GM23338 (cell line): ENCODE measurements at regions not wholly inside any gene's neighbourhood (a gene's known extent, or its start where the extent isn't known, plus 50 kb on each side); places are given as distances from the start of the nearest gene placed in this dataset.

Source experiments
- ATAC-seq: fragments of 200-7000 bp; cut with Tn5 transposase; 3 replicates; pipeline ENCODE4 v1.9.1; 2020
- DNase-seq: peaks from one replicate; pipeline ENCODE4 v3.0.0-alpha.2; 2015; ENCODE audit warnings: low spot score
- H2AFZ ChIP-seq: fragments of 200-600 bp; sonication (generic); 2 replicates; pipeline ENCODE4 v1.8.0; 2016; ENCODE audit warnings: antibody characterized with exemption, mild to moderate bottlenecking, moderate library complexity
- H3F3A ChIP-seq: fragments of 200-600 bp; sonication (generic); replicated peaks from 2 replicates; pipeline ENCODE4 v1.8.0; 2017; ENCODE audit warnings: antibody characterized with exemption, mixed run types, low read depth
- H3K27ac ChIP-seq: fragments of 200-600 bp; sonication (generic); 2 replicates; pipeline ENCODE4 v1.6.1; 2016; ENCODE audit warnings: low read depth
- H3K27me3 ChIP-seq: fragments of 200-600 bp; sonication (generic); 2 replicates; pipeline ENCODE4 v1.8.0; 2016; ENCODE audit warnings: mild to moderate bottlenecking, mixed run types, moderate library complexity; ENCODE audit not compliant: insufficient read depth
- H3K36me3 ChIP-seq: fragments of 200-600 bp; sonication (generic); 2 replicates; pipeline ENCODE4 v1.8.0; 2016; ENCODE audit warnings: mild to moderate bottlenecking; ENCODE audit not compliant: insufficient read depth
- H3K4me1 ChIP-seq: fragments of 200-600 bp; sonication (generic); 2 replicates; pipeline ENCODE4 v1.8.0; 2016; ENCODE audit warnings: mild to moderate bottlenecking, moderate library complexity; ENCODE audit not compliant: insufficient read depth
- H3K4me2 ChIP-seq: fragments of 200-600 bp; sonication (generic); 2 replicates; pipeline ENCODE4 v1.7.1; 2017; ENCODE audit warnings: mixed run types
- H3K4me3 ChIP-seq: fragments of 200-600 bp; sonication (generic); 2 replicates; pipeline ENCODE4 v1.6.1; 2016; ENCODE audit warnings: mixed run types
- H3K79me2 ChIP-seq: fragments of 200-600 bp; sonication (generic); replicated peaks from 2 replicates; pipeline ENCODE4 v1.8.0; 2017; ENCODE audit warnings: mild to moderate bottlenecking; ENCODE audit not compliant: insufficient read depth
- H3K9me2 ChIP-seq: fragments of 200-600 bp; sonication (generic); 2 replicates; pipeline ENCODE4 v1.8.0; 2017; ENCODE audit not compliant: insufficient read depth
- H4K20me1 ChIP-seq: fragments of 200-600 bp; sonication (generic); replicated peaks from 2 replicates; pipeline ENCODE4 v1.8.0; 2017; ENCODE audit warnings: mild to moderate bottlenecking; ENCODE audit not compliant: insufficient read depth
- H3K27ac Mint-ChIP-seq: 2 replicates; pipeline ENCODE4 v1.8.0; 2020; ENCODE audit warnings: inconsistent platforms, mild to moderate bottlenecking, moderate library complexity, mixed read lengths
- H3K27me3 Mint-ChIP-seq: 3 replicates; pipeline ENCODE4 v1.8.0; 2022; ENCODE audit warnings: low read depth, mild to moderate bottlenecking, moderate library complexity, mixed read lengths, inconsistent platforms; ENCODE audit not compliant: insufficient read depth, poor library complexity
- H3K36me3 Mint-ChIP-seq: 3 replicates; pipeline ENCODE4 v1.8.0; 2021; ENCODE audit warnings: low read depth, mild to moderate bottlenecking, inconsistent platforms, moderate library complexity, mixed read lengths
- H3K4me1 Mint-ChIP-seq: 3 replicates; pipeline ENCODE4 v1.8.0; 2020; ENCODE audit warnings: mild to moderate bottlenecking, inconsistent platforms, mixed read lengths
- H3K4me3 Mint-ChIP-seq: 3 replicates; pipeline ENCODE4 v1.8.0; 2021; ENCODE audit warnings: moderate library complexity, mild to moderate bottlenecking, inconsistent platforms, mixed read lengths
- H3K9me3 Mint-ChIP-seq: 3 replicates; pipeline ENCODE4 v1.8.0; 2020; ENCODE audit warnings: moderate library complexity, mild to moderate bottlenecking, inconsistent platforms, mixed read lengths
- CREB1 ChIP-seq: fragments of 250-450 bp; sonication (Bioruptor Pico); IDR thresholded peaks from 2 replicates; pipeline ENCODE4 v1.5.0; 2020; ENCODE audit warnings: low read depth, mild to moderate bottlenecking, moderate library complexity
- EZH2 ChIP-seq: fragments of 200-600 bp; sonication (generic); IDR thresholded peaks from one replicate; pipeline ENCODE4 v1.8.0; 2017; ENCODE audit warnings: antibody characterized with exemption, mild to moderate bottlenecking, low read depth; ENCODE audit not compliant: unreplicated experiment
- NANOG ChIP-seq: IDR thresholded peaks from 2 replicates; pipeline ENCODE4 v1.6.1; 2016; ENCODE audit warnings: antibody characterized with exemption, borderline replicate concordance
- STAT1 ChIP-seq: IDR thresholded peaks from one replicate; pipeline ENCODE4 v1.6.1; 2016; ENCODE audit warnings: antibody characterized with exemption; ENCODE audit not compliant: unreplicated experiment
- TF ChIP-seq, protein P1 (sequence below): fragments of 250-450 bp; sonication (Bioruptor Pico); IDR thresholded peaks from 2 replicates; pipeline ENCODE4 v1.5.0; 2020; ENCODE audit warnings: mild to moderate bottlenecking, moderate library complexity
- TF ChIP-seq, protein P2 (sequence below): IDR thresholded peaks from one replicate; pipeline ENCODE4 v1.6.1; 2018; ENCODE audit warnings: antibody characterized with exemption; ENCODE audit not compliant: unreplicated experiment

DNA sequence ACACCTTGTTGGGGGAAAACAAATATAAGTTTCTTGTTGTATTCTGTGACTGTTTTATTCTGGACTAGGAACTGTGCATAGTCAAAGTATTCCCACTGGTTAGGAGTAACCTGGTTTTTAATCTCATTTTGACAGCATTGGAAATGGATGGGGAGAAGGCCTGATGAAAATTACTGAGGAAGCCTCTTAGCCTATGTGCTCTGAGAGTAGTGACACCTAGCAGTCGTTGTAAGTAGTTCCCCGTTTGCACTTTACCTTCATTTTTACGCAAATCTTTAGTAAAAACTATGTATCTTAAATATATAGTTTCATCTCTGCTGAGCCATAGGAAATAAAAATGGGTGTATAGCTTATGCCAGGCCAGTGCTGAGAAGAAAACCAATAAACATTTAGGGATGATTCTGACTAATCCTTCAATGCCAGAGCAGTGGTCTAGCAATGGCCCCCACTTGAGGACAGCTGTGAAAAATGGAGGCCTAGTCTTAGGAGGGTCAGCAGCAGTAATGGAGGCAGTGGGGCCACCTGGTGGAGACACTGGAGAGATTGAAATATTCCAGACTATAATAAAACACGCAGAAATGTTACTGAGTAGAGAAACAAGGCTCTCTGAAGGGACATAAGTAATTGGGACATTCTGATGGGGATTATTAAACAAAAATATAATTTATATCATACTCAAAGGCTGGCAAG lies 133.2 kb upstream of the NOVA1 start (continued):
- TF ChIP-seq, protein P1, sequence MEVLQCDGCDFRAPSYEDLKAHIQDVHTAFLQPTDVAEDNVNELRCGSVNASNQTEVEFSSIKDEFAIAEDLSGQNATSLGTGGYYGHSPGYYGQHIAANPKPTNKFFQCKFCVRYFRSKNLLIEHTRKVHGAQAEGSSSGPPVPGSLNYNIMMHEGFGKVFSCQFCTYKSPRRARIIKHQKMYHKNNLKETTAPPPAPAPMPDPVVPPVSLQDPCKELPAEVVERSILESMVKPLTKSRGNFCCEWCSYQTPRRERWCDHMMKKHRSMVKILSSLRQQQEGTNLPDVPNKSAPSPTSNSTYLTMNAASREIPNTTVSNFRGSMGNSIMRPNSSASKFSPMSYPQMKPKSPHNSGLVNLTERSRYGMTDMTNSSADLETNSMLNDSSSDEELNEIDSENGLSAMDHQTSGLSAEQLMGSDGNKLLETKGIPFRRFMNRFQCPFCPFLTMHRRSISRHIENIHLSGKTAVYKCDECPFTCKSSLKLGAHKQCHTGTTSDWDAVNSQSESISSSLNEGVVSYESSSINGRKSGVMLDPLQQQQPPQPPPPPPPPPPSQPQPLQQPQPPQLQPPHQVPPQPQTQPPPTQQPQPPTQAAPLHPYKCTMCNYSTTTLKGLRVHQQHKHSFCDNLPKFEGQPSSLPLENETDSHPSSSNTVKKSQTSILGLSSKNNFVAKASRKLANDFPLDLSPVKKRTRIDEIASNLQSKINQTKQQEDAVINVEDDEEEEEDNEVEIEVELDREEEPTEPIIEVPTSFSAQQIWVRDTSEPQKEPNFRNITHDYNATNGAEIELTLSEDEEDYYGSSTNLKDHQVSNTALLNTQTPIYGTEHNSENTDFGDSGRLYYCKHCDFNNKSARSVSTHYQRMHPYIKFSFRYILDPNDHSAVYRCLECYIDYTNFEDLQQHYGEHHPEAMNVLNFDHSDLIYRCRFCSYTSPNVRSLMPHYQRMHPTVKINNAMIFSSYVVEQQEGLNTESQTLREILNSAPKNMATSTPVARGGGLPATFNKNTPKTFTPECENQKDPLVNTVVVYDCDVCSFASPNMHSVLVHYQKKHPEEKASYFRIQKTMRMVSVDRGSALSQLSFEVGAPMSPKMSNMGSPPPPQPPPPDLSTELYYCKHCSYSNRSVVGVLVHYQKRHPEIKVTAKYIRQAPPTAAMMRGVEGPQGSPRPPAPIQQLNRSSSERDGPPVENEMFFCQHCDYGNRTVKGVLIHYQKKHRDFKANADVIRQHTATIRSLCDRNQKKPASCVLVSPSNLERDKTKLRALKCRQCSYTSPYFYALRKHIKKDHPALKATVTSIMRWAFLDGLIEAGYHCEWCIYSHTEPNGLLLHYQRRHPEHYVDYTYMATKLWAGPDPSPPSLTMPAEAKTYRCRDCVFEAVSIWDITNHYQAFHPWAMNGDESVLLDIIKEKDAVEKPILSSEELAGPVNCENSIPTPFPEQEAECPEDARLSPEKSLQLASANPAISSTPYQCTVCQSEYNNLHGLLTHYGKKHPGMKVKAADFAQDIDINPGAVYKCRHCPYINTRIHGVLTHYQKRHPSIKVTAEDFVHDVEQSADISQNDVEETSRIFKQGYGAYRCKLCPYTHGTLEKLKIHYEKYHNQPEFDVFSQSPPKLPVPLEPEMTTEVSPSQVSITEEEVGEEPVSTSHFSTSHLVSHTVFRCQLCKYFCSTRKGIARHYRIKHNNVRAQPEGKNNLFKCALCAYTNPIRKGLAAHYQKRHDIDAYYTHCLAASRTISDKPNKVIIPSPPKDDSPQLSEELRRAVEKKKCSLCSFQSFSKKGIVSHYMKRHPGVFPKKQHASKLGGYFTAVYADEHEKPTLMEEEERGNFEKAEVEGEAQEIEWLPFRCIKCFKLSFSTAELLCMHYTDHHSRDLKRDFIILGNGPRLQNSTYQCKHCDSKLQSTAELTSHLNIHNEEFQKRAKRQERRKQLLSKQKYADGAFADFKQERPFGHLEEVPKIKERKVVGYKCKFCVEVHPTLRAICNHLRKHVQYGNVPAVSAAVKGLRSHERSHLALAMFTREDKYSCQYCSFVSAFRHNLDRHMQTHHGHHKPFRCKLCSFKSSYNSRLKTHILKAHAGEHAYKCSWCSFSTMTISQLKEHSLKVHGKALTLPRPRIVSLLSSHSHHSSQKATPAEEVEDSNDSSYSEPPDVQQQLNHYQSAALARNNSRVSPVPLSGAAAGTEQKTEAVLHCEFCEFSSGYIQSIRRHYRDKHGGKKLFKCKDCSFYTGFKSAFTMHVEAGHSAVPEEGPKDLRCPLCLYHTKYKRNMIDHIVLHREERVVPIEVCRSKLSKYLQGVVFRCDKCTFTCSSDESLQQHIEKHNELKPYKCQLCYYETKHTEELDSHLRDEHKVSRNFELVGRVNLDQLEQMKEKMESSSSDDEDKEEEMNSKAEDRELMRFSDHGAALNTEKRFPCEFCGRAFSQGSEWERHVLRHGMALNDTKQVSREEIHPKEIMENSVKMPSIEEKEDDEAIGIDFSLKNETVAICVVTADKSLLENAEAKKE (CRISPR knock-in tag): peak; percentile 50; the same call in 1 of the 2 replicates

DNA sequence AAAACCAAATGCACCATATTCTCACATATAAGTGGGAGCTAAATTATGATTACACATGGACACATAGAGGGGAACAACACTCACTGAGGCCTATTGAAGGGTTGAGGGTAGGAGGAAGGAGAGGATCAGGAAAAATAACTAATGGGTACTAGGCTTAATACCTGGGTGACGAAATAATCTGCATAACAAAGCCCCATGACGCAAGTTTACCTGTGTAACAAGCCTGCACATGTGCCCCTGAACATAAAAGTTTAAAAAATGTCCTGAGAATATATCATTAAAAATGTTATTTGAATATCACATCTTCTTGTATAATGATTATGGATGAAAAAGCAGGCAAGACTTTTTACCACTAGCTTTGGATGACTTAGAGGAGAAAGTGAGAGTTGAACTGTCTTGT lies 138.0 kb upstream of the NOVA1 start:
- Histone ChIP-seq H3K9me2 (no peaks in the 10 kb centered on the region), H3K4me2 (no peak overlapping the region), H4K20me1 (no peaks in the 10 kb centered on the region), H3K36me3 (no peaks in the 10 kb centered on the region), H3F3A (no peaks in the 10 kb centered on the region), H3K79me2 (no peaks in the 10 kb centered on the region), H3K4me1 (no peaks in the 10 kb centered on the region), H3K27ac (no peak overlapping the region), H3K4me3 (no peak overlapping the region), H3K27me3 (no peaks in the 10 kb centered on the region), H2AFZ (no peak overlapping the region)
- ATAC-seq: no peak
- DNase-seq: no peak
- Mint-ChIP-seq H3K4me3 (no peak overlapping the region), H3K27ac (no peak overlapping the region), H3K27me3 (peaks cover 2% of the 10 kb centered on the region), H3K9me3 (peaks cover 3% of the 10 kb centered on the region; the same call in 1 of the 3 replicates), H3K4me1 (no peaks in the 10 kb centered on the region), H3K36me3 (no peaks in the 10 kb centered on the region)
- TF ChIP-seq, protein P2, sequence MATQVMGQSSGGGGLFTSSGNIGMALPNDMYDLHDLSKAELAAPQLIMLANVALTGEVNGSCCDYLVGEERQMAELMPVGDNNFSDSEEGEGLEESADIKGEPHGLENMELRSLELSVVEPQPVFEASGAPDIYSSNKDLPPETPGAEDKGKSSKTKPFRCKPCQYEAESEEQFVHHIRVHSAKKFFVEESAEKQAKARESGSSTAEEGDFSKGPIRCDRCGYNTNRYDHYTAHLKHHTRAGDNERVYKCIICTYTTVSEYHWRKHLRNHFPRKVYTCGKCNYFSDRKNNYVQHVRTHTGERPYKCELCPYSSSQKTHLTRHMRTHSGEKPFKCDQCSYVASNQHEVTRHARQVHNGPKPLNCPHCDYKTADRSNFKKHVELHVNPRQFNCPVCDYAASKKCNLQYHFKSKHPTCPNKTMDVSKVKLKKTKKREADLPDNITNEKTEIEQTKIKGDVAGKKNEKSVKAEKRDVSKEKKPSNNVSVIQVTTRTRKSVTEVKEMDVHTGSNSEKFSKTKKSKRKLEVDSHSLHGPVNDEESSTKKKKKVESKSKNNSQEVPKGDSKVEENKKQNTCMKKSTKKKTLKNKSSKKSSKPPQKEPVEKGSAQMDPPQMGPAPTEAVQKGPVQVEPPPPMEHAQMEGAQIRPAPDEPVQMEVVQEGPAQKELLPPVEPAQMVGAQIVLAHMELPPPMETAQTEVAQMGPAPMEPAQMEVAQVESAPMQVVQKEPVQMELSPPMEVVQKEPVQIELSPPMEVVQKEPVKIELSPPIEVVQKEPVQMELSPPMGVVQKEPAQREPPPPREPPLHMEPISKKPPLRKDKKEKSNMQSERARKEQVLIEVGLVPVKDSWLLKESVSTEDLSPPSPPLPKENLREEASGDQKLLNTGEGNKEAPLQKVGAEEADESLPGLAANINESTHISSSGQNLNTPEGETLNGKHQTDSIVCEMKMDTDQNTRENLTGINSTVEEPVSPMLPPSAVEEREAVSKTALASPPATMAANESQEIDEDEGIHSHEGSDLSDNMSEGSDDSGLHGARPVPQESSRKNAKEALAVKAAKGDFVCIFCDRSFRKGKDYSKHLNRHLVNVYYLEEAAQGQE: no peak
- TF ChIP-seq EZH2 (no peak), STAT1 (no peak), NANOG (no peak), CREB1 (no peak)
